Cardiac septum (tissue), 1 donor: ENCODE measurements at regions not wholly inside any gene's neighbourhood (a gene's known extent, or its start where the extent isn't known, plus 50 kb on each side); places are given as distances from the start of the nearest gene placed in this dataset.

Experiments
- DNase-seq: peaks from one replicate; pipeline ENCODE4 v3.0.0-alpha.2; 2020; ENCODE audit warnings: low spot score
- intact Hi-C: fragments of 100-400 bp; cut with DNase I; formaldehyde crosslinking; loops from one replicate; pipeline ENCODE4 v1.14.0; 2022
- donor health status: DM: no; HTN: no; CAD: no.

- intact Hi-C loops = no loop called here
- DNase-seq = no peak
Measured at GRCh38 chr10:70965566-70965965, 77.2 kb upstream of the PCBD1 start.

GRCh38 chr10:70966646-70967553, 78.5 kb upstream of the PCBD1 start:
- no peak for DNase-seq
- intact Hi-C loops = no loop called here

- DNase-seq = no peak
- intact Hi-C loops = no loop called here
Measured at GRCh38 chr10:70967591-70968587, 79.5 kb upstream of the PCBD1 start.

DNA sequence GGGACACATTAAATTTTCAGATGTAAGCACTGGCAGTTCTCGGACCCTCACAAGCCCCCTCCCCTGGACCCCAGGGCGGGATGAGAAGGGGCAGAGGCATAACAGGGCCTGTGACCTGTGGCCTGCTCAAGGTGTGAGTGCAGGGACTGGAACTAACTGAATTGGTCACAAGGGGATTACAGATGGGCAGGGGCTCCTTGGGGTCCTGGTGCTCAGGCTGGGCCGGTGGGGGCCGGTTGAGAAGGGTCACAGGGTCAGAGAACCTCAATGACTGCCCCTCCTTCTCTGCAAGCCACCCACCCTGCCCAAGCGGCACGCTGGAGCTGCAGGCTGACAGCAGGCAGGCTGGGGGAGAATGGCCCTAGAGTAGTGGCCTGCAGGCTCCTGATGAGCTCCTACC, 80.8 kb upstream of the PCBD1 start:
- no peak for DNase-seq
- intact Hi-C loops = no loop called here

- intact Hi-C loops = no loop called here
- DNase-seq = no peak
Measured at GRCh38 chr10:70970830-70971229, 82.5 kb upstream of the PCBD1 start.

- no peak for DNase-seq
- intact Hi-C loops = no loop called here
Measured at GRCh38 chr10:70973275-70973674, 84.9 kb upstream of the PCBD1 start.

DNA sequence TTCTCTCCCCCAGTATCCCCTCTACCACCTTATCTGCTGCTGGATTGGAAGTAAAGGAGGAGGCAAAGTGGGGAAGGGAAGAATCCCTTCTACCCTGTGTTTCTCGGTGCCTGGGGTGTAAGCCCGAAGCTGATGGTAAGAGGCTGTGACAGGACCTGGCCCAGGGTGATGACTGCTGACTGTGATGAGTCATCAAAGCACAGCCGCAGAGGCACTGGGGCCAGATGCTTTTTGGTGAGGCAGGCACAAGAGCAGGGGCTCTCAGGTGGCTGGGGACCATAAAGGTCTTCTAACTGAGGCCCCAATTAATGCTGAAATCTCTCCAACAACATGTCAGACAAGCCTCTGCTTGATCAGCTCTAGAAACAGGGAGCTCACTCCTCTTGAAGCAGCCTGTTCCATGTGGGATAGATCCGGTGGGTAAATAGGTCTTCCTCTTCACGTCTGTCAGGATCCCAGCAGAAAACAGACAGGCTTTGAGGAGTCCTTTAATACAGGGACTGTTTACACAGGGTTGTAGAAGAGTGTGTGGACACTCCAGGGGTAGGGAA, 86.1 kb upstream of the PCBD1 start:
- no peak for DNase-seq
- intact Hi-C loops = no loop called here

DNA sequence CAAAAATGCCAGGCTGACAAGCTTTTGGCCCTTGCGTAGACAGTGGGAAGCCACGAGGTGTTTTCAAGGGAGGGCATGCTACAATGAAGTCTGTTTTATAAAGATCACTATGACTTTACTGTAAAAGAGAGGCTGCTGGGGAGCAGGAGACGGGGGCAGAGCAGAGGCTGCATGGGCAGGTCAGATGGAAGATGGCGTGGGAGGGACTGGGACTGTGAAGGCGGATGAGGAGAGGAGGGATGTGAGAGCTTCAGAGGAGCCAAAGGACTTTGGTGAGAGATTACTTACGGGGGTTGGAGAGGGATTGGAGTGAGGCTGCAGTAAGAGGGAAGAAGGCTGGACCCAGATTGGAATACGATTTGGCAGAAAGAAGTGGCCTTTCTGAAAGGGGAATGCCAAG, 86.6 kb upstream of the PCBD1 start:
- intact Hi-C loops = no loop called here
- DNase-seq = no peak

DNA sequence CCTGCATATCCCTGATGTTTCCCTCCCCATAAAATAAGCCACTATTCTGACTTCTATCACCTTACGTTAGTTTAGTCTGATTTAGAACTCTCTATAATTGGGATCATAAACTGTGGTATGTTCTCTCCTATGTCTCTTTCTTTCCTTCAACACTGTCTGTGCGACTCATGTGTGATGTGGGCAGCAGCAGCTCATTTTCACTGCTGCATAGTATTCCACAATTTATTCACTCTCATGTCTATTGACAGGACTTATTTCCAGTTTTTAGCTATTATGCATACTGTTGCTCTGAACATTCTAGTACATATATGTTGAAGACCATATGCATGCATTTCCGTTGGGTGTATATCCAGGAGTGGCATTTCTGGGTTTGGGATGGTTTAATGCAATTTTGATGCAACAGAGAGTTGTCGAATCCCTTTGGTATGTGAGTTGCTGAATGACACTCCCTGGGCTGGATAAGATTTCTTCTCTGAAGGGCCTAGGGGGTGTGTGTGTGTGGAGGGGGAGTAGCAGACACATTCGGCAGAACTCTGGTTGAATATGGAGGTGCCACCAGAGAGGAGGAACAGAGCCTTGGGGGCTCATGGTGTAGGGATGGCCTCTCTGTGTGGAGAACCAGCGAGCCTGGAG, 87.8 kb upstream of the PCBD1 start:
- intact Hi-C loops = no loop called here
- no peak for DNase-seq

GRCh38 chr10:70977625-70978024, 89.3 kb upstream of the PCBD1 start:
- intact Hi-C loops = no loop called here
- no peak for DNase-seq

- intact Hi-C loops = no loop called here
- no peak for DNase-seq
Measured at GRCh38 chr10:70978181-70978580, 89.8 kb upstream of the PCBD1 start.

DNA sequence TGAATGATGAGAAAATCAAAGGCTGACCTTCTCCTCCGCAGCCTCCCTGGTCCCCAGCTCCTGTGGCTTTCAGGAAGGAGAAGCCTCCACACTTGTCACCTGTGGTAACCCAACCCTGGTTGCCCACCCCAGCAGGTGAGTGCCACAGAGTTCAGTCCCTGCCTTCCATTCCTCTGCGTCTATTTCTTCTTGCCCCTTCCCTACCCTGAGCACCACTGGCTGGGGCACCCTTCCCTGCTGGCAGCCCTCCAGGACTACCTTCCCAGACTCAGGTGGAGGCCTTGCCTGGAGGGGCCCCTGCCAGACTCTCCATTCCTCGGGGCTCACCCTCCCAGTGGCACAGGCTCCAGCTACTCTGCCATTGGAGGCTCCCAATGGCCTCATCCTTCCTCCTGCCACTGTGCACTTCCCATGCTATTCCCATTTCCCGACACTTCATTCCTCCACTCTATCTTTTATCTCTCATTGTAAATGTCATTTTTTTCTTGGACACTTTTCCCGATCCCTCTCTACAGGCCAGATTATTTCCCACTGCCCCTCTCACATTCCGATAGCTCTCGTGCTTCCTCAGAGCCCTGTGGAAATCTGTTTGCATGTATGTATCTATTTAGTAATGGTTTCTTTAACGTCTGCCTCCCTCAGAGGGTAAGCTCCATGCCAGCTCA, 90.6 kb upstream of the PCBD1 start:
- intact Hi-C loops = no loop called here
- no peak for DNase-seq

GRCh38 chr10:70980687-70981086, 92.3 kb upstream of the PCBD1 start:
- DNase-seq = no peak
- intact Hi-C loops = no loop called here

DNA sequence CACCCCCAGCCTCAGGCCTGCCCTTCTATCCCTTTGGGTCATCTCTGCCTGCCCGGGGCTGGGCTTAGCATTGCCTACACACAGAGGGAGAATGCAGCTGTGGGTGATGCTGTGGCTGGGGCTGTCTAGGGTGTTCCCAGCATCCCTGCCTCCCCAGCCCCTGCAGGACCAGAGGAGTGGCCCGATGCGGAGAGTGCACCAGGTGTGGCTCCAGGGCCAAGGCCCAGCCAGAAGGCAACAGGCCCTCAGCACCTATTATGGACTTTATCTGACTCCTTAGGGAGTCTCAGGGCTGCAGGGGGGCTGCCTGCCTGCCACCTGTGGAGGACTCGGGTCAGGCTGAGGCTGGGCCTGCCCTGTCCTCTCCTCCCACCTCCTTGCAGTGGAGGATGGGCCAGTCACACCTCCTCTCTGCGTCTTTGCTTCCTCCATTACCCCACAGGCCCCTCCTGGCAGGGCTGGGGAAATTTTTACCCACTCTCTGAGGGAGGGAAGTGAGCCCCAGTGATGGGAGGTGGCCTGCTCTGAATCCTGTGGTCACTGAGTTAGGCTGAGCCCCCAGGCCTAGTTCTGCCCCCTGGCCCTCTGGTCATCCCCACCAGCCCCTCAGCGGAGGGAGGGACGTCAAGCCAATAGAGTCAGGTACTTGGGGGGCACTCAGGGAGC, 92.9 kb upstream of the PCBD1 start:
- DNase-seq = no peak
- intact Hi-C loops = no loop called here

DNA sequence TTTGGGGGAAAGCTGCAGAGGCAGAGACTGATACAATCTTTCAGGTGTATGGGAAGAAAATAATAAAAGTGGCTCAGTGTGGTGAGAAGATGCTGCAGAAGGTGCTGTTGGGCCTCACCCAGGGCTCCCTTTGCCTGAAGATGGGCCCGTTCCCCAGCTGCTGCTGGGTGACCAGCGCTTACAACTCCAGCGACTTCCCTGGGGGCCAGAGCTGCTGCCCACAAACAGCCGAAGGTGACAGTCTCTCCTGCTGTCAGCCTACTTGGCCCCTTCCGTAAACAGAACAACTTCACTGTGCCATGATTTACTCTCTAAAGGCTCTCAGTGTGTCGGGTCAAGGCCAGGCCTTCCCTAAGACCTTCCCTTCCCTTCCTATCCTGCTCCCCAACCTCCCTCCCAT, 93.6 kb upstream of the PCBD1 start:
- intact Hi-C loops = no loop called here
- DNase-seq = no peak

DNA sequence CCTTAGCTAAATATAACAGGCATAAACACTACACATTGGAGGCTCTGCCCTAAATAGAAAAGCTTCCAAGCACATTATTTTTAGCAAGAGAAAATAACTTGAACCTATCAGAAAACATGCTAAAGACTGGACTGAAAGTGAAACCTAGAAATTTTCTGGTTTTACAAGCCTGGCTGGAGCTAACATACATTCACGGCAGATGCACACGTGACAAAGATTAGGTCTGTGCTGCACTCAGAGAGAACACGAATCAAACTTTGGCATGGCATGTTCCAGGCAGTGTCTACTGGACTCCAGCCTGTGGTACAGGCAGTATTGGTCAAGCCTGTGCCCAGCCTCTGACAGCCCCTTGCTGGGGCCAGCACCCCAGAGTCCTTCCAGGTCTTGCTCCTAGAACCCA, 94.1 kb upstream of the PCBD1 start:
- DNase-seq = no peak
- intact Hi-C loops = no loop called here

- intact Hi-C loops = no loop called here
- DNase-seq = no peak
Measured at GRCh38 chr10:70984986-70985722, 96.8 kb upstream of the PCBD1 start.
